ENCODE measurements at regions not wholly inside any gene's neighbourhood (a gene's known extent, or its start where the extent isn't known, plus 50 kb on each side); places are given as distances from the start of the nearest gene placed in this dataset.
A peak's percentile ranks its signal among the peaks of the same experiment; 100 is the strongest.

GRCh38 chr1:200302921-200303290 is 106.9 kb downstream of the ZNF281 start:
- Mint-ChIP-seq H3K4me1 (ENCODE audit: unreplicated experiment) (peaks cover 4% of the 10 kb centered on the region), H3K27me3 (ENCODE audit: unreplicated experiment) (no peaks in the 10 kb centered on the region), H3K36me3 (ENCODE audit: low read depth, unreplicated experiment) (no peaks in the 10 kb centered on the region), H3K4me3 (ENCODE audit: unreplicated experiment) (peak overlapping the region; percentile 83), H3K9me3 (ENCODE audit: unreplicated experiment) (no peaks in the 10 kb centered on the region), H3K27ac (ENCODE audit: unreplicated experiment) (peak overlapping the region; percentile 64)
- no peak for TF ChIP-seq CTCF (IDR thresholded peaks at IDR 0.05; ENCODE audit: unreplicated experiment)
- peak; percentile 28 for DNase-seq (ENCODE audit: low spot score)

- peak; percentile 30 for DNase-seq (ENCODE audit: low spot score)
- peak overlapping the region; percentile 83 for H3K4me3 Mint-ChIP-seq (ENCODE audit: unreplicated experiment)
- no peak for TF ChIP-seq CTCF (IDR thresholded peaks at IDR 0.05; ENCODE audit: unreplicated experiment)
- no peaks in the 10 kb centered on the region for H3K36me3 Mint-ChIP-seq (ENCODE audit: low read depth, unreplicated experiment)
- H3K4me1 Mint-ChIP-seq (ENCODE audit: unreplicated experiment) = peaks cover 4% of the 10 kb centered on the region
- H3K9me3 Mint-ChIP-seq (ENCODE audit: unreplicated experiment) = no peaks in the 10 kb centered on the region
- H3K27ac Mint-ChIP-seq (ENCODE audit: unreplicated experiment) = peak overlapping the region; percentile 64
- no peaks in the 10 kb centered on the region for H3K27me3 Mint-ChIP-seq (ENCODE audit: unreplicated experiment)
These were observed 107.5 kb downstream of the ZNF281 start for GRCh38 chr1:200302192-200302920.

DNA sequence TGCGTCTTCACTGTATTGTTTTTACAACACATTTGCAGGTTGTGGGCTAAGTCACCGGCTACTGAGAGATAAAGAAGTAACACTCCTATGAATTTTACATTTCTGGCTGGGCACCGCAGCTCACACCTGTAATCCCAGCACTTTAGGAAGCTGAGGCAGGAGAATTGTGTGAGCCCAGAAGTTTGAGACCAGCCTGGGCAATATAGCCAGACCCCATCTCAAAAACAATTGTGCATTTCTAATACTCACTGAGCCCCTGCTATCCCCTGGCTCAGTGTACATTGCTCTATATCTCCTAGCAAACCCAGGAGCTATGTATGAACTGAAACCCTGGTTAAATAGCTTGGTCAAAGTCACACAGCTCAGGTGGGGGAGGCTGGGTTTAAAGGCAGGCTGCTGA is 108.7 kb downstream of the ZNF281 start:
- no peaks in the 10 kb centered on the region for H3K36me3 Mint-ChIP-seq (ENCODE audit: low read depth, unreplicated experiment)
- no peak for DNase-seq (ENCODE audit: low spot score)
- H3K27me3 Mint-ChIP-seq (ENCODE audit: unreplicated experiment) = no peaks in the 10 kb centered on the region
- no peaks in the 10 kb centered on the region for H3K9me3 Mint-ChIP-seq (ENCODE audit: unreplicated experiment)
- no peak overlapping the region for H3K4me3 Mint-ChIP-seq (ENCODE audit: unreplicated experiment)
- H3K4me1 Mint-ChIP-seq (ENCODE audit: unreplicated experiment) = peaks cover 4% of the 10 kb centered on the region
- TF ChIP-seq CTCF (IDR thresholded peaks at IDR 0.05; ENCODE audit: unreplicated experiment) = no peak
- no peak overlapping the region for H3K27ac Mint-ChIP-seq (ENCODE audit: unreplicated experiment)

GRCh38 chr1:200299571-200299970 is 110.3 kb downstream of the ZNF281 start:
- H3K4me1 Mint-ChIP-seq (ENCODE audit: unreplicated experiment) = peaks cover 5% of the 10 kb centered on the region
- H3K4me3 Mint-ChIP-seq (ENCODE audit: unreplicated experiment) = no peak overlapping the region
- no peak overlapping the region for H3K27ac Mint-ChIP-seq (ENCODE audit: unreplicated experiment)
- no peaks in the 10 kb centered on the region for H3K9me3 Mint-ChIP-seq (ENCODE audit: unreplicated experiment)
- no peak for DNase-seq (ENCODE audit: low spot score)
- no peak for TF ChIP-seq CTCF (IDR thresholded peaks at IDR 0.05; ENCODE audit: unreplicated experiment)
- no peaks in the 10 kb centered on the region for H3K36me3 Mint-ChIP-seq (ENCODE audit: low read depth, unreplicated experiment)
- H3K27me3 Mint-ChIP-seq (ENCODE audit: unreplicated experiment) = no peaks in the 10 kb centered on the region

DNA sequence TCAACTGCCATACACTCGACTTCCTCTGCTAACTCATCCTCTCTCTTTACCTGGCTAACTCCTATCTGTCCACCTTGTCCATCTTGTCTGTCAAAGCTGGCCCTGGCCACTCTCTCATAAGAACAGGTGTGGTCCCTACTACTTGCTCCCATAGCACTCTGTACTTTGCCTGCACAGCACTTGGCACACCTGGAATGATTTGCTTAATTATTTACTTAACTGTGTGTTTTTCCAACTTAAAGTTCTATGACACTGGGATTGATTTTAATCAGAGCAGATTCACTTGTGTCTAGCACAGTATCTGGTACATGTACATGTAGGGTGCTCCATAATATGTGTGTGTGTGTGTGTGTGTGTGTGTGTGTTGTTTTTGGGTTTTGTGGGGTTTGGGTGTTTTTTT is 111.6 kb downstream of the ZNF281 start:
- Mint-ChIP-seq H3K9me3 (ENCODE audit: unreplicated experiment) (no peaks in the 10 kb centered on the region), H3K27ac (ENCODE audit: unreplicated experiment) (no peak overlapping the region), H3K36me3 (ENCODE audit: low read depth, unreplicated experiment) (no peaks in the 10 kb centered on the region), H3K4me3 (ENCODE audit: unreplicated experiment) (no peak overlapping the region), H3K4me1 (ENCODE audit: unreplicated experiment) (peaks cover 11% of the 10 kb centered on the region), H3K27me3 (ENCODE audit: unreplicated experiment) (no peaks in the 10 kb centered on the region)
- DNase-seq (ENCODE audit: low spot score) = no peak
- no peak for TF ChIP-seq CTCF (IDR thresholded peaks at IDR 0.05; ENCODE audit: unreplicated experiment)

Measured in endothelial cell (in vitro differentiated cells).